ENCODE measurements at regions not wholly inside any gene's neighbourhood (a gene's known extent, or its start where the extent isn't known, plus 50 kb on each side); places are given as distances from the start of the nearest gene placed in this dataset.
A peak's percentile ranks its signal among the peaks of the same experiment; 100 is the strongest.

GRCh38 chr2:149991576-149991975 lies 404.0 kb upstream of the MMADHC start:
- DNase-seq = no peak
- Histone ChIP-seq H3K27ac (no peak overlapping the region), H3K4me3 (no peak overlapping the region), H3K36me3 (no peaks in the 10 kb centered on the region), H3K9me3 (no peaks in the 10 kb centered on the region), H3K4me1 (peaks cover 15 to 31% (median 25%) of the 10 kb centered on the region in 3 donors), H3K27me3 (no peaks in the 10 kb centered on the region)
- FAIRE-seq = no peak
- intact Hi-C loops (cut with DNase I) = no loop called here
- no peak for TF ChIP-seq CTCF (IDR thresholded peaks at IDR 0.05)
- no peak for ATAC-seq
- 11 to 19% methylated on average over 1 of the region's 1 CpG for WGBS, 2 donors

- FAIRE-seq (no peak), ATAC-seq (no peak), DNase-seq (no peak)
- TF ChIP-seq CTCF (IDR thresholded peaks at IDR 0.05) = no peak
- intact Hi-C loops (cut with DNase I) = no loop called here
- no peaks in the 10 kb centered on the region for H3K9me3 ChIP-seq
- 24 to 50% methylated on average over 2 of the region's 2 CpGs for WGBS, 2 donors
- peaks cover 15 to 31% (median 25%) of the 10 kb centered on the region in 3 donors for H3K4me1 ChIP-seq
- no peak overlapping the region for H3K4me3 ChIP-seq
- H3K27me3 ChIP-seq = no peaks in the 10 kb centered on the region
- H3K27ac ChIP-seq = no peak overlapping the region
- H3K36me3 ChIP-seq = no peaks in the 10 kb centered on the region
Observed at GRCh38 chr2:149990965-149991364, 403.4 kb upstream of the MMADHC start.

GRCh38 chr2:149989447-149990063 lies 402.0 kb upstream of the MMADHC start:
- 7 to 9% methylated on average over 2 of the region's 2 CpGs for WGBS, 2 donors

DNA sequence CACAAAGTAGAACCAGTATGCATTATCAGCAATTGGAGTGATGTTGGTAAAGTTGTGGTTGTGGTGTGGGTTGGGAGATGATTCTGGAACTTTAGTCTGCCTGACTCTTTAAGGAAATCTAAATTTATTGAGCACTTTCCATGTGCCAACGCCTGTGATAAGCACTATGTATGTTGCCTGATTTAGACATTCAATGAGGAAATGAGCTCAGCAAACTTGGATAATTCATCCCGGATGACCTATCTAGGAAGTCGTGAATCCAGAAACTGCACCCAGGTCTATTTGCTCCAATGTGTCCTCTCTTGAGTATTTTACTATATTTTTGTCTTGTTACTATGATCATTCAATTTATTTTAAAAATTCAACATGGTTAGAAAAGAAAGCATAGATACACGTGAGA lies 400.8 kb upstream of the MMADHC start:
- 62 to 63% methylated on average over 4 of the region's 4 CpGs for WGBS, 2 donors
- no peaks in the 10 kb centered on the region for H3K27me3 ChIP-seq
- H3K4me1 ChIP-seq = peaks cover 15 to 31% (median 25%) of the 10 kb centered on the region in 3 donors
- ATAC-seq = no peak
- H3K9me3 ChIP-seq = no peaks in the 10 kb centered on the region
- no peaks in the 10 kb centered on the region for H3K36me3 ChIP-seq
- intact Hi-C loops (cut with DNase I) = no loop called here
- no peak for FAIRE-seq
- no peak for TF ChIP-seq CTCF (IDR thresholded peaks at IDR 0.05)
- H3K27ac ChIP-seq = no peak overlapping the region
- no peak for DNase-seq
- H3K4me3 ChIP-seq = no peak overlapping the region

More at GRCh38 chr2:149989447-149990063, 402.0 kb upstream of the MMADHC start:
- DNase-seq (peak in 3 of 6 donors; percentile 26 to 37 (median 27)), FAIRE-seq (no peak), ATAC-seq (peak; percentile 78 to 87 (median 81))
- intact Hi-C loops (cut with DNase I) = no loop called here
- Histone ChIP-seq H3K36me3 (no peaks in the 10 kb centered on the region), H3K9me3 (no peaks in the 10 kb centered on the region), H3K4me3 (no peak overlapping the region), H3K4me1 (peaks cover 15 to 31% (median 25%) of the 10 kb centered on the region in 3 donors), H3K27ac (peak overlapping the region in 2 of 4 donors; percentile 8 to 13), H3K27me3 (no peaks in the 10 kb centered on the region)
- no peak for TF ChIP-seq CTCF (IDR thresholded peaks at IDR 0.05)

GRCh38 chr2:149986861-149987260 lies 399.3 kb upstream of the MMADHC start:
- intact Hi-C loops (cut with DNase I) = no loop called here
- no peak for DNase-seq
- no peak for ATAC-seq
- FAIRE-seq = no peak
- no peak overlapping the region for H3K27ac ChIP-seq
- H3K4me3 ChIP-seq = no peak overlapping the region
- H3K27me3 ChIP-seq = no peaks in the 10 kb centered on the region
- 87 to 91% methylated on average over 2 of the region's 2 CpGs for WGBS, 2 donors
- peaks cover 15 to 31% (median 25%) of the 10 kb centered on the region in 3 donors for H3K4me1 ChIP-seq
- TF ChIP-seq CTCF (IDR thresholded peaks at IDR 0.05) = no peak
- no peaks in the 10 kb centered on the region for H3K36me3 ChIP-seq
- H3K9me3 ChIP-seq = no peaks in the 10 kb centered on the region
